Right lobe of liver (tissue), 4 donors: ENCODE measurements at regions not wholly inside any gene's neighbourhood (a gene's known extent, or its start where the extent isn't known, plus 50 kb on each side); places are given as distances from the start of the nearest gene placed in this dataset.

Source experiments
- CTCF ChIP-seq, 4 donors: fragments of 200-600 bp in 3 of 4; fragments of 450-650 bp in 1 of 4; IDR thresholded peaks; one replicate each; pipeline versions ENCODE4 v1.5.1 to v1.8.0; 2016 to 2022; ENCODE audit warnings: antibody characterized with exemption in 4 of 4, mild to moderate bottlenecking in 2 of 4
- POLR2A ChIP-seq: fragments of 450-650 bp; IDR thresholded peaks from one replicate; pipeline ENCODE4 v1.6.1; 2017; ENCODE audit warnings: antibody characterized with exemption, mild to moderate bottlenecking
- donor health status: DM: no; HTN: no; CAD: no.
- donor health status: DM: no; HTN: no; CAD: no.
- donor health status: DM: no; HTN: yes; CAD: no.

DNA sequence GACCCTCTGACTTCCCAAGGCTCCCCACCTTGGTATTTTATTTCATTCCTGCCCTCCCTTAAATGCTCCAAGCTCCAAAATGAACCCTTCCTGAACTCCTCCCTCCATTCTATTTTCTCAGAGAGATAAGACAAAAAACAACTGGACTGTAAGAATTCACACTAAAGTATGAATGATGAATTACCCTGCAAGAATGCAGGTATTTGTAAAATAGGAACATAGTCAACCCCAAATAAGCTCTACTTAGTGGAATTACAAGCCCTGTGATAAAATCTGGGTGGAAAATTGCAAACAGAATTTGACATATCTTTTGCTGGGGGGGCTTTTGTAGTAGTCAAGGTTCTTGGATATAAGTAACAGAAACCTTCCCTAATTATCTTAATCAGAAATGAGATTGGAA is 67.8 kb upstream of the GJA8 start:
- TF ChIP-seq CTCF (IDR thresholded peaks at IDR 0.05) (no peak), POLR2A (no peak)
